RWPE2 (cell line): ENCODE measurements at regions not wholly inside any gene's neighbourhood (a gene's known extent, or its start where the extent isn't known, plus 50 kb on each side); places are given as distances from the start of the nearest gene placed in this dataset.

Experiments used
- ATAC-seq: fragments of 200-7000 bp; cut with Tn5 transposase; 3 replicates; pipeline ENCODE4 v1.9.1; 2021; ENCODE audit warnings: low read depth
- DNase-seq: peaks from one replicate; pipeline ENCODE4 v3.0.0-alpha.2; 2020; ENCODE audit warnings: low spot score
- H3K27ac ChIP-seq: fragments of 450-650 bp; 2 replicates; pipeline ENCODE4 v1.5.1; 2017; ENCODE audit warnings: mild to moderate bottlenecking; ENCODE audit not compliant: poor library complexity, severe bottlenecking
- H3K27me3 ChIP-seq: fragments of 250-450 bp; sonication (Bioruptor Pico); 2 replicates; pipeline ENCODE4 v1.5.1; 2021; ENCODE audit warnings: mild to moderate bottlenecking, moderate library complexity; ENCODE audit not compliant: insufficient read depth, poor library complexity, severe bottlenecking
- H3K36me3 ChIP-seq: fragments of 250-450 bp; sonication (Bioruptor Pico); 2 replicates; pipeline ENCODE4 v1.5.1; 2020; ENCODE audit warnings: low read depth, mild to moderate bottlenecking, moderate library complexity
- H3K4me1 ChIP-seq: fragments of 250-450 bp; sonication (Bioruptor Pico); 2 replicates; pipeline ENCODE4 v1.5.1; 2021; ENCODE audit warnings: mild to moderate bottlenecking, moderate library complexity; ENCODE audit not compliant: insufficient read depth, poor library complexity, severe bottlenecking
- H3K4me3 ChIP-seq: fragments of 250-450 bp; sonication (Bioruptor Pico); 2 replicates; pipeline ENCODE4 v1.5.1; 2021; ENCODE audit warnings: mild to moderate bottlenecking, moderate library complexity; ENCODE audit not compliant: severe bottlenecking
- H3K9me3 ChIP-seq: fragments of 250-450 bp; sonication (Bioruptor Pico); 2 replicates; pipeline ENCODE4 v1.5.1; 2021; ENCODE audit warnings: mild to moderate bottlenecking, moderate library complexity; ENCODE audit not compliant: severe bottlenecking
- CTCF ChIP-seq: fragments of 450-650 bp; IDR thresholded peaks from one replicate; pipeline ENCODE4 v1.5.1; 2017; ENCODE audit warnings: mild to moderate bottlenecking, moderate library complexity; ENCODE audit not compliant: poor library complexity, severe bottlenecking

- Histone ChIP-seq H3K27me3 (no peaks in the 10 kb centered on the region), H3K9me3 (no peaks in the 10 kb centered on the region), H3K36me3 (no peaks in the 10 kb centered on the region), H3K27ac (no peak overlapping the region), H3K4me1 (no peaks in the 10 kb centered on the region), H3K4me3 (no peak overlapping the region)
- no peak for DNase-seq
- ATAC-seq = no peak
- no peak for TF ChIP-seq CTCF
These were observed 321.2 kb upstream of the NBEA start for GRCh38 chr13:34620862-34621261.

- no peaks in the 10 kb centered on the region for H3K4me1 ChIP-seq
- ATAC-seq = no peak
- H3K27ac ChIP-seq = no peak overlapping the region
These were observed 318.7 kb upstream of the NBEA start for GRCh38 chr13:34623331-34623730.

GRCh38 chr13:34627509-34628208 is 314.4 kb upstream of the NBEA start:
- Histone ChIP-seq H3K27ac (no peak overlapping the region), H3K36me3 (no peaks in the 10 kb centered on the region), H3K9me3 (no peaks in the 10 kb centered on the region), H3K27me3 (no peaks in the 10 kb centered on the region), H3K4me3 (no peak overlapping the region), H3K4me1 (no peaks in the 10 kb centered on the region)
- DNase-seq = no peak
- ATAC-seq = no peak
- TF ChIP-seq CTCF = no peak

More at GRCh38 chr13:34623331-34623730, 318.7 kb upstream of the NBEA start:
- no peak for TF ChIP-seq CTCF
- Histone ChIP-seq H3K4me3 (no peak overlapping the region), H3K9me3 (no peaks in the 10 kb centered on the region), H3K36me3 (no peaks in the 10 kb centered on the region), H3K27me3 (no peaks in the 10 kb centered on the region)
- DNase-seq = no peak

- DNase-seq (no peak), ATAC-seq (no peak)
- Histone ChIP-seq H3K4me3 (no peak overlapping the region), H3K4me1 (no peaks in the 10 kb centered on the region), H3K27ac (no peak overlapping the region), H3K27me3 (no peaks in the 10 kb centered on the region), H3K9me3 (no peaks in the 10 kb centered on the region), H3K36me3 (no peaks in the 10 kb centered on the region)
- TF ChIP-seq CTCF = no peak
These were observed 313.8 kb upstream of the NBEA start for GRCh38 chr13:34628209-34628682.

GRCh38 chr13:34634448-34634847 is 307.6 kb upstream of the NBEA start:
- TF ChIP-seq CTCF = no peak
- Histone ChIP-seq H3K9me3 (no peaks in the 10 kb centered on the region), H3K27ac (no peak overlapping the region), H3K4me3 (no peak overlapping the region), H3K4me1 (no peaks in the 10 kb centered on the region), H3K36me3 (no peaks in the 10 kb centered on the region), H3K27me3 (no peaks in the 10 kb centered on the region)
- no peak for ATAC-seq
- no peak for DNase-seq
